Type B pancreatic cell (in vitro differentiated cells): ENCODE measurements at regions not wholly inside any gene's neighbourhood (a gene's known extent, or its start where the extent isn't known, plus 50 kb on each side); places are given as distances from the start of the nearest gene placed in this dataset.
A peak's percentile ranks its signal among the peaks of the same experiment; 100 is the strongest.

Source experiments
- DNase-seq: peaks from one replicate; pipeline ENCODE4 v3.0.0; 2021; ENCODE audit warnings: mixed read lengths; ENCODE audit not compliant: unreplicated experiment; ENCODE audit errors: extremely low spot score
- H3K27ac Mint-ChIP-seq: 2 replicates; pipeline ENCODE4 v1.8.0; 2021; ENCODE audit warnings: mild to moderate bottlenecking, mixed read lengths
- H3K27me3 Mint-ChIP-seq: 2 replicates; pipeline ENCODE4 v1.8.0; 2021; ENCODE audit warnings: mixed read lengths
- H3K36me3 Mint-ChIP-seq: 2 replicates; pipeline ENCODE4 v1.8.0; 2021; ENCODE audit warnings: mixed read lengths
- H3K4me1 Mint-ChIP-seq: one replicate; pipeline ENCODE4 v1.8.0; 2021; ENCODE audit warnings: mixed read lengths; ENCODE audit not compliant: unreplicated experiment
- H3K4me3 Mint-ChIP-seq: 2 replicates; pipeline ENCODE4 v1.8.0; 2021; ENCODE audit warnings: mild to moderate bottlenecking, mixed read lengths
- H3K9me3 Mint-ChIP-seq: 2 replicates; pipeline ENCODE4 v1.8.0; 2021; ENCODE audit warnings: mixed read lengths
- TF ChIP-seq, protein P1 (sequence below): fragments of 200-600 bp; sonication (generic); conservative IDR thresholded peaks from 2 replicates; pipeline ENCODE4 v1.5.0; 2021; ENCODE audit warnings: antibody characterized with exemption, mild to moderate bottlenecking

DNA sequence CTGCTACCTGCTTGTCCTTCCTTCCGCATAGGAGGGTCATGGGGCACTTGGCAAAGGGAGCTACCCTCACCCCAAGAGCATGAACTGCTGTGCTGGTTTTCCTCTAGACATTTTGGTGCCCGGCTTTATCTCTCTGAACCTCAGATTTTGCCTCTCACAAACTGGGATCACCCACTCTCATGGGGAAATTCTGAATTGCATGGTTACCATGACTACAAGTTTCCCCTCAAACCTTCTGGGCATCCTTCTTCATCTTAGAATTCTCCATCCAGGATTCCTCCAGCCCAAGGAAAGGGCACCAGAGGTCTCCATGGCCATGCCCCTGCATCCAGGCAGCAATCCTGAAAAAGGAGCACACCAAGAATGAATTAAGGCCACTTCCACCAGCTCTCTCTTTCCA is 180.1 kb upstream of the NECTIN1 start:
- TF ChIP-seq, protein P1, sequence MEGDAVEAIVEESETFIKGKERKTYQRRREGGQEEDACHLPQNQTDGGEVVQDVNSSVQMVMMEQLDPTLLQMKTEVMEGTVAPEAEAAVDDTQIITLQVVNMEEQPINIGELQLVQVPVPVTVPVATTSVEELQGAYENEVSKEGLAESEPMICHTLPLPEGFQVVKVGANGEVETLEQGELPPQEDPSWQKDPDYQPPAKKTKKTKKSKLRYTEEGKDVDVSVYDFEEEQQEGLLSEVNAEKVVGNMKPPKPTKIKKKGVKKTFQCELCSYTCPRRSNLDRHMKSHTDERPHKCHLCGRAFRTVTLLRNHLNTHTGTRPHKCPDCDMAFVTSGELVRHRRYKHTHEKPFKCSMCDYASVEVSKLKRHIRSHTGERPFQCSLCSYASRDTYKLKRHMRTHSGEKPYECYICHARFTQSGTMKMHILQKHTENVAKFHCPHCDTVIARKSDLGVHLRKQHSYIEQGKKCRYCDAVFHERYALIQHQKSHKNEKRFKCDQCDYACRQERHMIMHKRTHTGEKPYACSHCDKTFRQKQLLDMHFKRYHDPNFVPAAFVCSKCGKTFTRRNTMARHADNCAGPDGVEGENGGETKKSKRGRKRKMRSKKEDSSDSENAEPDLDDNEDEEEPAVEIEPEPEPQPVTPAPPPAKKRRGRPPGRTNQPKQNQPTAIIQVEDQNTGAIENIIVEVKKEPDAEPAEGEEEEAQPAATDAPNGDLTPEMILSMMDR: no peak
- Mint-ChIP-seq H3K27me3 (peaks cover 7% of the 10 kb centered on the region), H3K27ac (no peak overlapping the region), H3K4me1 (peaks cover 21% of the 10 kb centered on the region), H3K9me3 (no peaks in the 10 kb centered on the region), H3K4me3 (no peak overlapping the region), H3K36me3 (no peaks in the 10 kb centered on the region)
- DNase-seq: no peak

DNA sequence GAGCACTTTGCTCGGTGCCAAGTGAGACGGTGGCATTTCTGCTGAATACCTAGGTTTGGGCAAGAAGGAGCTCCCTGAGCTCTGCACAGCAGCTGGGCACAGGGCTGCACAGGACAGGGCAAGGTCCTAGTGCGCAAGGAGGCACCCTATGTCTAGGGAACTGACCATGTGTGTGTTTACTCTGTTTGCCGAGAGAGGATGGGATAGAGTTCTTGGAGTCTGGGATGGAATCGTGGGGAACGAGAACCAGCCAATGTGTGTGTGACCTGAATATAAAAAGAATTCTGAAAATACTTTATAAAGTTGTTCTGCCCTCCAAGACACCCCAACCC is 179.5 kb upstream of the NECTIN1 start:
- DNase-seq: no peak
- H3K27me3 Mint-ChIP-seq: peaks cover 7% of the 10 kb centered on the region
- no peak overlapping the region for H3K4me3 Mint-ChIP-seq
- TF ChIP-seq, protein P1: no peak
- no peaks in the 10 kb centered on the region for H3K9me3 Mint-ChIP-seq
- H3K27ac Mint-ChIP-seq: peak overlapping the region; percentile 43
- H3K36me3 Mint-ChIP-seq: no peaks in the 10 kb centered on the region
- H3K4me1 Mint-ChIP-seq: peaks cover 25% of the 10 kb centered on the region

DNA sequence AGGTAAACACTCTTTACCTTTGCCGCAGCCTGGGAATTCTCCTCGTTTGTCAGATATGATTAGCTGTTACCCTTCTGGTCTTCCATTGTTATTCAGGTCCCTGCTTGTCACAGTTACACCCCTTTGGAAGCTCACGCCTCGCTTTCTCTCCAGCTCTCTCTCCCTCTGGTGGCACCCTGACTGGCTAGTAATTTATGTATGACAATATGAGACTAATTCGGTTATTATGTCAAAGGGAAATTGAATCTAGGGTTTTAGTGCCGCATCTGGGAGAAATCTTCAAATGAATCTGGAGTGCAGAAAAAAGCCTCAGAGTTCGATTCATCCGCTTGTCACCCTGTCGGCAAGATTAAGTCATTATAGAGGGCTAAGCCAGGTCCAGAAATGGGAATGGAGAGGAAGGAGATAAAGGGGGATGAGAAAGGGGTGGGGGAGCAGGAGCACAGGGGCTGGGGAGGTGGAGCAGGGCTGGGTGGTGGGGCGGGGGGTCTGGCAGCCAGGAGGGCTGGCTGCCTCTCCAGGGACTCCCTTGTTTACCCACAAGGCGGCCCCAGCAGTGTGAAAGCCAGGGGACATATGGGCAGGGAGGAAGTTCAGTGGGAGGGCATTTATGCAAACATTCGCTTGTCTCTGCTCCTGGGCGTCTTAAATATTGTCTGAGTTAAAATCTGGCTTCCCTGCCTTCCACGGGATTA is 179.0 kb upstream of the NECTIN1 start:
- H3K4me3 Mint-ChIP-seq: peak overlapping the region; percentile 48
- peaks cover 26% of the 10 kb centered on the region for H3K4me1 Mint-ChIP-seq

DNA sequence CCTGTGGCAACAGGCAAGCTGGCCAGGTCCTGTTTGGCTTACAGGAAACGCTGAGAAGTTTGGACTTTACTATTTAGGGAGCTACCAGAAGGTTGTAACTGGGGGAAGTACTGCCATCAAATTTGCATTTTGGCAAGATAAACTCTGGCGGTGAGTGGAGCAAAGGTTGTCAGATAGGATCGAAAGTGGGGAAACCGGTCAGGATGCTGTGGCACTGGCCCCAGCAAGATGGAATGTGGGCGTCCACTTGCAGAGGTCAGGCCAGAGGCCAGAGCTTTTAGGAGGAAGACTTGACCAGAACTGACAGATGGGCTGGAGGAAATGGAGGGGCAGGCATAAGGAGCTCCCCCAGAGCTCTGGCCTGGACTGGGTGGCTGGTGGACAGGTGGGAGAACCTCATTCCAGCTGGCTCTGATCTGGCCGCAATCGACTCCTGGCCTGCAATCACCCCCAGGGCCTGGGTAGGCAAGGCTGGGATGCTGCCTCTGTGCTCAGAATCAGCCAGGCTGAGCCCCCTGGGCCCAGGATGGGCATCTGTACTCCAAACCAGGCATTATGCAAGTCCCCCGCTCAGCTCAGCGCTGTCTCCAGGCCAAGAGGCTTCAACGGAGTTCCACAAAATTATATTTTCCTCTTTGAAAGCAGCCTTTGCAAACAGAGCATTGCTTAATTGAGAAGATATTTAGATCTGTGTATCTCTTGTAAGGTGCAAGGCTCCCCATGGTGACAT is 178.3 kb upstream of the NECTIN1 start:
- Mint-ChIP-seq H3K4me1 (peaks cover 30% of the 10 kb centered on the region), H3K4me3 (peak overlapping the region; percentile 48), H3K27me3 (peaks cover 7% of the 10 kb centered on the region), H3K27ac (peak overlapping the region; percentile 74), H3K9me3 (no peaks in the 10 kb centered on the region), H3K36me3 (no peaks in the 10 kb centered on the region)
- DNase-seq: no peak
- TF ChIP-seq, protein P1: no peak

More for the DNA sequence above, 179.0 kb upstream of the NECTIN1 start:
- Mint-ChIP-seq H3K27me3 (peaks cover 7% of the 10 kb centered on the region), H3K36me3 (no peaks in the 10 kb centered on the region), H3K9me3 (no peaks in the 10 kb centered on the region), H3K27ac (peak overlapping the region; percentile 74)
- no peak for DNase-seq
- TF ChIP-seq, protein P1: no peak

DNA sequence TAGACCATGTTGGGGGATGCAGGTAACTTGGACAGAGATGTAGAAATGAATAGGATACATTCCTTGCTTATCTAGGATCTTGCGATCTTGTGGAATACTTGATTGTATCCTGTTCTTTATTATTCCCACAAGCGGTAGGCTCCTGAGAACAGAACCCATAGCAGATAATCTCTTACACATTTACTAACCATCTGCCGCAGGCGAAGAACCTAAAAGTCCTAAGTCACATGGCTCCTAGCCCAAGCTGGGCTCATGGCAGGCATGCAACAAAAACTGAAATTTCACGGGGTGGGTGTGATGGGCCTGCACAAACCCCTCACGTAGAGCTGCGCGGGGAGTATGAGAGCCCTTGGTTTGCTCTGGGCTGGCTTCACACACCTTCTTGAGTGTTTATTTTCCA is 177.4 kb upstream of the NECTIN1 start:
- no peak for DNase-seq
- no peaks in the 10 kb centered on the region for H3K36me3 Mint-ChIP-seq
- H3K4me1 Mint-ChIP-seq: peaks cover 30% of the 10 kb centered on the region
- no peaks in the 10 kb centered on the region for H3K9me3 Mint-ChIP-seq
- peaks cover 7% of the 10 kb centered on the region for H3K27me3 Mint-ChIP-seq
- H3K27ac Mint-ChIP-seq: no peak overlapping the region
- TF ChIP-seq, protein P1: no peak
- no peak overlapping the region for H3K4me3 Mint-ChIP-seq
